ENCODE measurements at regions not wholly inside any gene's neighbourhood (a gene's known extent, or its start where the extent isn't known, plus 50 kb on each side); places are given as distances from the start of the nearest gene placed in this dataset.

DNA sequence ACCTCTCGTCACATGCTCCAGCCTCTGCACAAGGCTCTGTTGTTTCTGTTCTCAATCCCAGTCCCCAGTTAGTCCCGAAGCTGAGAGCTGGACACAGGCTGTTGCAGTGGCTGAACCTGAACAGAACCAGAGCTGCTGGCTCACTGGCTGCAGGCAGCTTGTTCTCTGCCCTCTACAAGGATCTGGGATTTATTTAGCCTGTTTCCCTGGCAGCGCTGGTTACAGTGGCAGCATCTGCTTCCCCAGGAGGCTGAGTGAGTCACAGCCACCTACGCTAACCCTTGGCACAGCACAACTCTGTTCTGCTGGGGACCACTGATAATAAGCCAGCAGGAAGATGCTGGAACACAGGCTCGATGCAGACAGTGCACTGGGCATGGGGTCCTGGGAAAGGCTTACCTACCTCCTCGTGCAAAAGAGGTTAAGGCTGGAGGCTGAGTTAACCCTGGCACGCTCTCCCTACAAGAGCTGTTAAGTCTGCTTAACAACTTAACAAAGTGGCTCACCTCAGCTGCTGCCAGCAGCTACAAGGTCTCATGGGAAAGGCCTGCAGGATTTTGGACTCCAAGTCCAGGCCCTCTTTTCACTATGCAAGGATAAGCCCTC, 299.6 kb downstream of the PCNX1 start:
- Mint-ChIP-seq H3K4me1 (peaks cover 12% of the 10 kb centered on the region), H3K27me3 (ENCODE audit: low read depth) (no peaks in the 10 kb centered on the region; the same call in 1 of the 2 replicates), H3K9me3 (peaks cover 32% of the 10 kb centered on the region), H3K27ac (no peak overlapping the region), H3K36me3 (peaks cover 16% of the 10 kb centered on the region), H3K4me3 (no peak overlapping the region)
- CTCF ChIA-PET: no interaction called here
- DNase-seq (ENCODE audit: low spot score) (no peak), ATAC-seq (no peak)
- no peak for TF ChIP-seq SMAD3 (CRISPR knock-in tag; IDR thresholded peaks at IDR 0.05; ENCODE audit: borderline replicate concordance)
- TF ChIP-seq STAT6 (CRISPR knock-in tag; conservative IDR thresholded peaks at IDR 0.05; ENCODE audit: low read depth): no peak
- TF ChIP-seq ATF1 (CRISPR knock-in tag; IDR thresholded peaks at IDR 0.05): no peak
- TF ChIP-seq, protein P1, sequence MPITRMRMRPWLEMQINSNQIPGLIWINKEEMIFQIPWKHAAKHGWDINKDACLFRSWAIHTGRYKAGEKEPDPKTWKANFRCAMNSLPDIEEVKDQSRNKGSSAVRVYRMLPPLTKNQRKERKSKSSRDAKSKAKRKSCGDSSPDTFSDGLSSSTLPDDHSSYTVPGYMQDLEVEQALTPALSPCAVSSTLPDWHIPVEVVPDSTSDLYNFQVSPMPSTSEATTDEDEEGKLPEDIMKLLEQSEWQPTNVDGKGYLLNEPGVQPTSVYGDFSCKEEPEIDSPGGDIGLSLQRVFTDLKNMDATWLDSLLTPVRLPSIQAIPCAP (CRISPR knock-in tag; IDR thresholded peaks at IDR 0.05): no peak
- TF ChIP-seq, protein P2, sequence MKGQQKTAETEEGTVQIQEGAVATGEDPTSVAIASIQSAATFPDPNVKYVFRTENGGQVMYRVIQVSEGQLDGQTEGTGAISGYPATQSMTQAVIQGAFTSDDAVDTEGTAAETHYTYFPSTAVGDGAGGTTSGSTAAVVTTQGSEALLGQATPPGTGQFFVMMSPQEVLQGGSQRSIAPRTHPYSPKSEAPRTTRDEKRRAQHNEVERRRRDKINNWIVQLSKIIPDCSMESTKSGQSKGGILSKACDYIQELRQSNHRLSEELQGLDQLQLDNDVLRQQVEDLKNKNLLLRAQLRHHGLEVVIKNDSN (CRISPR knock-in tag; IDR thresholded peaks at IDR 0.05): no peak
- no peak for TF ChIP-seq ZNF138 (CRISPR knock-in tag; conservative IDR thresholded peaks at IDR 0.05)
- no peak for TF ChIP-seq RORB (CRISPR knock-in tag; IDR thresholded peaks at IDR 0.05)
- TF ChIP-seq CREB1 (CRISPR knock-in tag; IDR thresholded peaks at IDR 0.05): no peak
- TF ChIP-seq, protein P3, sequence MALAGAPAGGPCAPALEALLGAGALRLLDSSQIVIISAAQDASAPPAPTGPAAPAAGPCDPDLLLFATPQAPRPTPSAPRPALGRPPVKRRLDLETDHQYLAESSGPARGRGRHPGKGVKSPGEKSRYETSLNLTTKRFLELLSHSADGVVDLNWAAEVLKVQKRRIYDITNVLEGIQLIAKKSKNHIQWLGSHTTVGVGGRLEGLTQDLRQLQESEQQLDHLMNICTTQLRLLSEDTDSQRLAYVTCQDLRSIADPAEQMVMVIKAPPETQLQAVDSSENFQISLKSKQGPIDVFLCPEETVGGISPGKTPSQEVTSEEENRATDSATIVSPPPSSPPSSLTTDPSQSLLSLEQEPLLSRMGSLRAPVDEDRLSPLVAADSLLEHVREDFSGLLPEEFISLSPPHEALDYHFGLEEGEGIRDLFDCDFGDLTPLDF (CRISPR knock-in tag; IDR thresholded peaks at IDR 0.05): no peak
- no peak for TF ChIP-seq CTCF (IDR thresholded peaks at IDR 0.05)
- TF ChIP-seq E2F5 (CRISPR knock-in tag; IDR thresholded peaks at IDR 0.05): no peak
- TF ChIP-seq JAZF1 (CRISPR knock-in tag; IDR thresholded peaks at IDR 0.05): no peak
- TF ChIP-seq, protein P4, sequence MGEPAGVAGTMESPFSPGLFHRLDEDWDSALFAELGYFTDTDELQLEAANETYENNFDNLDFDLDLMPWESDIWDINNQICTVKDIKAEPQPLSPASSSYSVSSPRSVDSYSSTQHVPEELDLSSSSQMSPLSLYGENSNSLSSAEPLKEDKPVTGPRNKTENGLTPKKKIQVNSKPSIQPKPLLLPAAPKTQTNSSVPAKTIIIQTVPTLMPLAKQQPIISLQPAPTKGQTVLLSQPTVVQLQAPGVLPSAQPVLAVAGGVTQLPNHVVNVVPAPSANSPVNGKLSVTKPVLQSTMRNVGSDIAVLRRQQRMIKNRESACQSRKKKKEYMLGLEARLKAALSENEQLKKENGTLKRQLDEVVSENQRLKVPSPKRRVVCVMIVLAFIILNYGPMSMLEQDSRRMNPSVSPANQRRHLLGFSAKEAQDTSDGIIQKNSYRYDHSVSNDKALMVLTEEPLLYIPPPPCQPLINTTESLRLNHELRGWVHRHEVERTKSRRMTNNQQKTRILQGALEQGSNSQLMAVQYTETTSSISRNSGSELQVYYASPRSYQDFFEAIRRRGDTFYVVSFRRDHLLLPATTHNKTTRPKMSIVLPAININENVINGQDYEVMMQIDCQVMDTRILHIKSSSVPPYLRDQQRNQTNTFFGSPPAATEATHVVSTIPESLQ (CRISPR knock-in tag; IDR thresholded peaks at IDR 0.05): no peak
- no peak for TF ChIP-seq ZNF671 (CRISPR knock-in tag; IDR thresholded peaks at IDR 0.05)
- no peak for TF ChIP-seq NR2C2 (CRISPR knock-in tag; IDR thresholded peaks at IDR 0.05)
- TF ChIP-seq, protein P5, sequence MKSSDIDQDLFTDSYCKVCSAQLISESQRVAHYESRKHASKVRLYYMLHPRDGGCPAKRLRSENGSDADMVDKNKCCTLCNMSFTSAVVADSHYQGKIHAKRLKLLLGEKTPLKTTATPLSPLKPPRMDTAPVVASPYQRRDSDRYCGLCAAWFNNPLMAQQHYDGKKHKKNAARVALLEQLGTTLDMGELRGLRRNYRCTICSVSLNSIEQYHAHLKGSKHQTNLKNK (CRISPR knock-in tag; IDR thresholded peaks at IDR 0.05): no peak
- POLR2A ChIA-PET: no interaction called here

All from WTC11 (cell line).